H1 (cell line): ENCODE measurements at regions not wholly inside any gene's neighbourhood (a gene's known extent, or its start where the extent isn't known, plus 50 kb on each side); places are given as distances from the start of the nearest gene placed in this dataset.

Source experiments
- MAX ChIP-seq: IDR thresholded peaks from 2 replicates; pipeline ENCODE4 v1.6.1; 2012; ENCODE audit warnings: inconsistent platforms
- POU5F1 ChIP-seq: IDR thresholded peaks from 2 replicates; pipeline ENCODE4 v1.6.1; 2011; ENCODE audit warnings: low read depth, mild to moderate bottlenecking, low read length, moderate library complexity
- SIX5 ChIP-seq: IDR thresholded peaks from 2 replicates; pipeline ENCODE4 v1.6.1; 2011; ENCODE audit warnings: mild to moderate bottlenecking, low read depth, low read length
- SP1 ChIP-seq: IDR thresholded peaks from 2 replicates; pipeline ENCODE4 v1.6.1; 2011; ENCODE audit warnings: low read depth, low read length

GRCh38 chr1:69426401-69426800 lies 141.3 kb upstream of the LRRC7 start (continued):
- TF ChIP-seq MAX (no peak), POU5F1 (no peak), SP1 (no peak), SIX5 (no peak)
- TF ChIP-seq, all 59 proteins: peak for 0
